Astrocyte (in vitro differentiated cells and primary cell): ENCODE measurements at regions not wholly inside any gene's neighbourhood (a gene's known extent, or its start where the extent isn't known, plus 50 kb on each side); places are given as distances from the start of the nearest gene placed in this dataset.

Experiments
- EZH2 ChIP-seq: IDR thresholded peaks from 2 replicates; pipeline ENCODE4 v1.6.1; 2012; ENCODE audit warnings: mild to moderate bottlenecking, low read length, inconsistent platforms; ENCODE audit not compliant: insufficient read depth
- TF ChIP-seq, protein P1 (sequence below): IDR thresholded peaks from 2 replicates; pipeline ENCODE4 v1.5.1; 2011; ENCODE audit warnings: low read depth, mild to moderate bottlenecking, inconsistent platforms, low read length, moderate library complexity; ENCODE audit not compliant: insufficient read depth

DNA sequence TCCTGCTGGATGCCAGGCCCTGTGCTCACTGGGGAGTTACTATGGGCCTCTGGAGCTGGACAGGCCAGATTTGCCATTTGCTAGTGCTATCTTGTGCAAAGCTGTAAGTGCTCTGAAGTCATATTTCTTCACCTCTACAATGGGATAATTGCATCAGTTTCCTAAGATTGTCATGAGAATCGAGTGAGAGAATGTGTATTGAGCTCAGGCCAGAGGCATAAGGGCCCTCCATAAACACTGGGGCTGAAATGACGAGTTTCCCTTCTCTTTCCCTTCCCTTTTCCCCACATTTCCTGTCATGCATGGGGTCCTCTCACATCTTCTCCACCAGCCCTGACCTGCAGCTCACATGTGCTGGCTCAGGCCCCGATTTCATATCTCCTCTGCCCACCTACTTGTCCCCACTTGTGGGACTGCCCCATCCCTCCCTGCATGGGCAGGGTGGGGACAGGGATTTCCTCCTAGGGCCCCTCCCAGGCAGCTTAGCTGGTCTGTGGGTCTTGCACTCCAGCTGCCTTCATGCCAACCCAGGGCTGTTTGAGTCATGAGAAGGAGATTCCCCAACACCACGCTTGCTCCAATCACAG, 358.8 kb downstream of the MID1IP1 start:
- TF ChIP-seq, protein P1, sequence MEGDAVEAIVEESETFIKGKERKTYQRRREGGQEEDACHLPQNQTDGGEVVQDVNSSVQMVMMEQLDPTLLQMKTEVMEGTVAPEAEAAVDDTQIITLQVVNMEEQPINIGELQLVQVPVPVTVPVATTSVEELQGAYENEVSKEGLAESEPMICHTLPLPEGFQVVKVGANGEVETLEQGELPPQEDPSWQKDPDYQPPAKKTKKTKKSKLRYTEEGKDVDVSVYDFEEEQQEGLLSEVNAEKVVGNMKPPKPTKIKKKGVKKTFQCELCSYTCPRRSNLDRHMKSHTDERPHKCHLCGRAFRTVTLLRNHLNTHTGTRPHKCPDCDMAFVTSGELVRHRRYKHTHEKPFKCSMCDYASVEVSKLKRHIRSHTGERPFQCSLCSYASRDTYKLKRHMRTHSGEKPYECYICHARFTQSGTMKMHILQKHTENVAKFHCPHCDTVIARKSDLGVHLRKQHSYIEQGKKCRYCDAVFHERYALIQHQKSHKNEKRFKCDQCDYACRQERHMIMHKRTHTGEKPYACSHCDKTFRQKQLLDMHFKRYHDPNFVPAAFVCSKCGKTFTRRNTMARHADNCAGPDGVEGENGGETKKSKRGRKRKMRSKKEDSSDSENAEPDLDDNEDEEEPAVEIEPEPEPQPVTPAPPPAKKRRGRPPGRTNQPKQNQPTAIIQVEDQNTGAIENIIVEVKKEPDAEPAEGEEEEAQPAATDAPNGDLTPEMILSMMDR, result no peak
- no peak for TF ChIP-seq EZH2
